B cell (primary cell): ENCODE measurements at regions not wholly inside any gene's neighbourhood (a gene's known extent, or its start where the extent isn't known, plus 50 kb on each side); places are given as distances from the start of the nearest gene placed in this dataset.

Source experiments
- EZH2 ChIP-seq: IDR thresholded peaks from 2 replicates; pipeline ENCODE4 v1.6.1; 2012; ENCODE audit warnings: borderline replicate concordance, low read depth, mild to moderate bottlenecking, moderate library complexity, low read length; ENCODE audit not compliant: insufficient read depth, poor library complexity, severe bottlenecking
- TF ChIP-seq, protein P1 (sequence below): fragments of 200-600 bp; IDR thresholded peaks from one replicate; pipeline ENCODE4 v1.8.0; 2022; ENCODE audit warnings: antibody characterized with exemption, mild to moderate bottlenecking

DNA sequence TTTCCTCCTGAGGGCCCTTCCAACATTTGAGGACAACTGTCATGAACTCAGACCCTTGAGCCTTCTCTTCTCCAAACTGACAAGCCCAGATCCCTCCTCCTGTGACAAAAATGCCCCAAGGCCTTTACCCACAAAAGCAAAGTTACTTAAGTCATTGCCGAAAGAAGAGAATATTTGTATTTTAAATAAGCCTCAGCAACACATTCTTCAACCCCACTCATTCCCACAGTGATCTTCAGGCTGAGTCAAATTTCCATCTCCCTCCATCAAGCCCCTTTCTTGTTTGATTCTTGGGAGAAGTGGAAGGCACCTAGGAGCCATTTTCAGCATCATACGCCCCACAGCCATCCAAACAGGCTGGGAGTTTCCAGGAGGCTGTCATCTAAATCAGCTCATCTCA, 150.8 kb upstream of the PDE1C start:
- TF ChIP-seq, protein P1, sequence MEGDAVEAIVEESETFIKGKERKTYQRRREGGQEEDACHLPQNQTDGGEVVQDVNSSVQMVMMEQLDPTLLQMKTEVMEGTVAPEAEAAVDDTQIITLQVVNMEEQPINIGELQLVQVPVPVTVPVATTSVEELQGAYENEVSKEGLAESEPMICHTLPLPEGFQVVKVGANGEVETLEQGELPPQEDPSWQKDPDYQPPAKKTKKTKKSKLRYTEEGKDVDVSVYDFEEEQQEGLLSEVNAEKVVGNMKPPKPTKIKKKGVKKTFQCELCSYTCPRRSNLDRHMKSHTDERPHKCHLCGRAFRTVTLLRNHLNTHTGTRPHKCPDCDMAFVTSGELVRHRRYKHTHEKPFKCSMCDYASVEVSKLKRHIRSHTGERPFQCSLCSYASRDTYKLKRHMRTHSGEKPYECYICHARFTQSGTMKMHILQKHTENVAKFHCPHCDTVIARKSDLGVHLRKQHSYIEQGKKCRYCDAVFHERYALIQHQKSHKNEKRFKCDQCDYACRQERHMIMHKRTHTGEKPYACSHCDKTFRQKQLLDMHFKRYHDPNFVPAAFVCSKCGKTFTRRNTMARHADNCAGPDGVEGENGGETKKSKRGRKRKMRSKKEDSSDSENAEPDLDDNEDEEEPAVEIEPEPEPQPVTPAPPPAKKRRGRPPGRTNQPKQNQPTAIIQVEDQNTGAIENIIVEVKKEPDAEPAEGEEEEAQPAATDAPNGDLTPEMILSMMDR = no peak
- no peak for TF ChIP-seq EZH2
